ENCODE measurements at regions not wholly inside any gene's neighbourhood (a gene's known extent, or its start where the extent isn't known, plus 50 kb on each side); places are given as distances from the start of the nearest gene placed in this dataset.

DNA sequence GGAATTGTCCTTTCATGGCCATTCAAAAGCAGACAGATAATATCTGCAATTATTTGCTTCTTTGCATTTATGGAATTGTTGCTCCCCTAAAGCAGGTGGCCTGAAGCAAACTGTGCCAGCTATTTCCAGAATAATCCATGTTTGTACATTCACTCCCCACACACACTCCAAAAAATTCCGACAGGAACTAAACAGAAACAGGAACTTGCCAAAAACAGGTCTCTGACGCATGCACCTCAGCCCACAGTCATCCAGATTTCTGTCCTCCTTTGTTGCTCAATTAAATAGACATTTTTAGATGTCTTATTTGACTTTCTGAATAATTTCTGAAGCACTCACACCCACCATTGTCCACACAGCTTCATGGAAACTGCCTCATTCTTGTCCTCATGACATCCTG is 71.5 kb upstream of the EDNRA start:
- H4K20me1 ChIP-seq (ENCODE audit: insufficient read depth, low read length, poor library complexity, severe bottlenecking), result no peaks in the 10 kb centered on the region

DNA sequence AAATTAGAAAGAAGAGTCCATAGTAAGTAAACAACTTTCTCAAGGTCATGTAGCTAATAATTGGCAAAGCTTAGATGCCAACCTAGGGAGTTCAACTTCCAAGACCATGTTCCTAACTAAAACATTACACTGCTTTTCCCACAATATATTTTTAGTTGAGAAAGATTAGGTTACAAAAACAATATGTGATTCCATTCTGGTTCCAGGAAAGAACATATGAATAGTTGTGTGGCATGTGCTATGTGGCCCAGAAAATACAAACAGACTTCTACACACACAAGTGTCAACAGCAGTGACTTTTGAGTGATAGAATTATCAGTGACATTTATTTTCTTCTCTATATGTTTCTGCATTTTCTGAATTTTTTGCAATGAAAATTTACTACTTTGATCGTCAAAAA is 62.7 kb upstream of the EDNRA start:
- no peaks in the 10 kb centered on the region for H4K20me1 ChIP-seq (ENCODE audit: insufficient read depth, low read length, poor library complexity, severe bottlenecking)
- H3K79me2 ChIP-seq (ENCODE audit: insufficient read depth, low read length), result no peaks in the 10 kb centered on the region
- H3K9me3 ChIP-seq (ENCODE audit: insufficient read depth, low read depth, low read length), result no peaks in the 10 kb centered on the region; the same call in 1 of the 2 replicates
- no peaks in the 10 kb centered on the region for H3F3A ChIP-seq (ENCODE audit: low read depth)
- no peak overlapping the region for H2AFZ ChIP-seq (ENCODE audit: low read length)
- H3K4me3 ChIP-seq (ENCODE audit: low read length, poor library complexity, severe bottlenecking), result no peak overlapping the region
- H3K9me2 ChIP-seq (replicated peaks; ENCODE audit: low read depth, low read length), result no peaks in the 10 kb centered on the region
- H3K4me2 ChIP-seq (ENCODE audit: low read depth, low read length, poor library complexity, severe bottlenecking), result no peak overlapping the region
- H3K9ac ChIP-seq (ENCODE audit: low read depth, low read length, poor library complexity, severe bottlenecking), result no peak overlapping the region
- no peaks in the 10 kb centered on the region for H3K36me3 ChIP-seq (ENCODE audit: insufficient read depth, low read length)
- no peaks in the 10 kb centered on the region for H3K27me3 ChIP-seq (ENCODE audit: insufficient read depth, low read length, poor library complexity, severe bottlenecking)
- no peaks in the 10 kb centered on the region for H3K4me1 ChIP-seq (ENCODE audit: insufficient read depth, low read length, poor library complexity, severe bottlenecking)
- TF ChIP-seq, protein P1, sequence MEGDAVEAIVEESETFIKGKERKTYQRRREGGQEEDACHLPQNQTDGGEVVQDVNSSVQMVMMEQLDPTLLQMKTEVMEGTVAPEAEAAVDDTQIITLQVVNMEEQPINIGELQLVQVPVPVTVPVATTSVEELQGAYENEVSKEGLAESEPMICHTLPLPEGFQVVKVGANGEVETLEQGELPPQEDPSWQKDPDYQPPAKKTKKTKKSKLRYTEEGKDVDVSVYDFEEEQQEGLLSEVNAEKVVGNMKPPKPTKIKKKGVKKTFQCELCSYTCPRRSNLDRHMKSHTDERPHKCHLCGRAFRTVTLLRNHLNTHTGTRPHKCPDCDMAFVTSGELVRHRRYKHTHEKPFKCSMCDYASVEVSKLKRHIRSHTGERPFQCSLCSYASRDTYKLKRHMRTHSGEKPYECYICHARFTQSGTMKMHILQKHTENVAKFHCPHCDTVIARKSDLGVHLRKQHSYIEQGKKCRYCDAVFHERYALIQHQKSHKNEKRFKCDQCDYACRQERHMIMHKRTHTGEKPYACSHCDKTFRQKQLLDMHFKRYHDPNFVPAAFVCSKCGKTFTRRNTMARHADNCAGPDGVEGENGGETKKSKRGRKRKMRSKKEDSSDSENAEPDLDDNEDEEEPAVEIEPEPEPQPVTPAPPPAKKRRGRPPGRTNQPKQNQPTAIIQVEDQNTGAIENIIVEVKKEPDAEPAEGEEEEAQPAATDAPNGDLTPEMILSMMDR (conservative IDR thresholded peaks at IDR 0.05; ENCODE audit: low read length), result no peak
- TF ChIP-seq EZH2phosphoT487 (IDR thresholded peaks at IDR 0.05; ENCODE audit: borderline replicate concordance), result no peak

More for the DNA sequence above, 71.5 kb upstream of the EDNRA start:
- H3K9me3 ChIP-seq (ENCODE audit: insufficient read depth, low read depth, low read length), result no peaks in the 10 kb centered on the region
- H3K4me2 ChIP-seq (ENCODE audit: low read depth, low read length, poor library complexity, severe bottlenecking), result no peak overlapping the region
- H3K27me3 ChIP-seq (ENCODE audit: insufficient read depth, low read length, poor library complexity, severe bottlenecking), result no peaks in the 10 kb centered on the region
- no peaks in the 10 kb centered on the region for H3K4me1 ChIP-seq (ENCODE audit: insufficient read depth, low read length, poor library complexity, severe bottlenecking)
- no peaks in the 10 kb centered on the region for H3K79me2 ChIP-seq (ENCODE audit: insufficient read depth, low read length)
- H2AFZ ChIP-seq (ENCODE audit: low read length), result no peak overlapping the region
- H3K9ac ChIP-seq (ENCODE audit: low read depth, low read length, poor library complexity, severe bottlenecking), result no peak overlapping the region
- H3K36me3 ChIP-seq (ENCODE audit: insufficient read depth, low read length), result no peaks in the 10 kb centered on the region
- H3K4me3 ChIP-seq (ENCODE audit: low read length, poor library complexity, severe bottlenecking), result no peak overlapping the region
- H3F3A ChIP-seq (ENCODE audit: low read depth), result no peaks in the 10 kb centered on the region
- no peaks in the 10 kb centered on the region for H3K9me2 ChIP-seq (replicated peaks; ENCODE audit: low read depth, low read length)
- no peak for TF ChIP-seq EZH2phosphoT487 (IDR thresholded peaks at IDR 0.05; ENCODE audit: borderline replicate concordance)
- TF ChIP-seq, protein P1 (conservative IDR thresholded peaks at IDR 0.05; ENCODE audit: low read length), result no peak

DNA sequence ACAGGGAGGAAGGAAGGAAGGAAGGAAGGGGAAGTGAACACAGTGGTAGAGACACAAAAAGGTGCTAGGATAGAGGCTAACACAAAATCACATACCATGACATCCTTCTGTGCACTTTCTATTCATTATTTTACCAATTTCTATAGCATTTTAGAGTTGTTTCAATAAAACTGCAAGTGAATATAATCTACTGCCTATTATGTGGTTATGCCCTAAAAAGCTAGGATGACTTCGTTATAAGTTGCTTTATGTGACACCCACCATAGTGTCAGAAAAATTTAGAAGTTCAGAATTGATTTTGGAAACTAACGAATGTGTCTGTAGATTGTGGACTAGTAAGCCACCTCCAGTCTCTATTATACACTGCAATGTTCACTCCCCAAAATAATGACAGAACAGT is 59.4 kb upstream of the EDNRA start:
- Histone ChIP-seq H3K27me3 (ENCODE audit: insufficient read depth, low read length, poor library complexity, severe bottlenecking) (no peaks in the 10 kb centered on the region), H3K36me3 (ENCODE audit: insufficient read depth, low read length) (no peaks in the 10 kb centered on the region), H3K9me2 (replicated peaks; ENCODE audit: low read depth, low read length) (no peaks in the 10 kb centered on the region), H2AFZ (ENCODE audit: low read length) (no peak overlapping the region), H3F3A (ENCODE audit: low read depth) (no peaks in the 10 kb centered on the region), H3K4me1 (ENCODE audit: insufficient read depth, low read length, poor library complexity, severe bottlenecking) (no peaks in the 10 kb centered on the region), H3K9me3 (ENCODE audit: insufficient read depth, low read depth, low read length) (no peaks in the 10 kb centered on the region; the same call in 1 of the 2 replicates), H4K20me1 (ENCODE audit: insufficient read depth, low read length, poor library complexity, severe bottlenecking) (no peaks in the 10 kb centered on the region), H3K79me2 (ENCODE audit: insufficient read depth, low read length) (no peaks in the 10 kb centered on the region), H3K4me2 (ENCODE audit: low read depth, low read length, poor library complexity, severe bottlenecking) (no peak overlapping the region), H3K4me3 (ENCODE audit: low read length, poor library complexity, severe bottlenecking) (no peak overlapping the region), H3K9ac (ENCODE audit: low read depth, low read length, poor library complexity, severe bottlenecking) (no peak overlapping the region)
- TF ChIP-seq, protein P1 (conservative IDR thresholded peaks at IDR 0.05; ENCODE audit: low read length), result no peak
- no peak for TF ChIP-seq EZH2phosphoT487 (IDR thresholded peaks at IDR 0.05; ENCODE audit: borderline replicate concordance)

All from Loucy (cell line).